ENCODE measurements at regions not wholly inside any gene's neighbourhood (a gene's known extent, or its start where the extent isn't known, plus 50 kb on each side); places are given as distances from the start of the nearest gene placed in this dataset.
A peak's percentile ranks its signal among the peaks of the same experiment; 100 is the strongest.

DNA sequence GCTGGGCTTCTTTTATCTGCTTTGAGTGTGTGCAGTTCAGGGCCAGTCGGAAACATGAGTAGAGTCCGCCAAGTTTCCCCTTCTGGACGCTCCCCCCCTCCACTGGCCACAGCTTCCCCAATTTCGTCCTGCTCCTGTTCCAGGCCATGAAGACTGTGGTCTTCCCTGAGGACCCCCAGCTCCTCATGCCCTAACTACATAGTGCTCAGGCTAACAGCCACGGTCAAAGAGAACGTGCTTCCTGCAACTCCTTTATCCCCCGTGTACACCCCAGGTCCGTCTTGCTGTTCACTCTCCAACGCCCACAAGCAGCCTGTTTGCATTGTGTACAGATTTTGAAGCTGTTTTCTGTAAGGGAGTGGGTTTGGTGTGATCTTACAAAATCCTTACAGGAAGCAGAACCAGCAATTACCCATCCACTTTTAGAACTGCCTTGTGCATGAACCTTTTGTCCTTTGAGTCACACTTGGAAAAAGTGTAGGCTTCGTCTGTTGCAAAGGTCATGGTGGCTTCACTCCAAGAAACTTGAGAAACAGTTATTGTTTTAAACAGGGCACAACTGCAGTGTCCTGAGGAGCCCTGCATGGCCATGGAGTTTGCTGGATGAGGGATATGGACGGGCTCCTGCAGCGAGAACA, 77.0 kb upstream of the FAM20C start:
- Histone ChIP-seq H3K27me3 (no peaks in the 10 kb centered on the region), H3K36me3 (no peaks in the 10 kb centered on the region), H3K4me3 (ENCODE audit: low read depth in 1 of 2, low read length in 1 of 2) (peak overlapping the region; percentile 42 to 47), H3K9me3 (no peaks in the 10 kb centered on the region), H3K27ac (peak overlapping the region; percentile 91), H3K4me1 (ENCODE audit: control insufficient read depth in 1 of 2, insufficient read depth in 1 of 2, low read depth in 1 of 2, low read length in 1 of 2) (peaks cover 75 to 76% of the 10 kb centered on the region in 2 experiments)
- TF ChIP-seq, protein P1, sequence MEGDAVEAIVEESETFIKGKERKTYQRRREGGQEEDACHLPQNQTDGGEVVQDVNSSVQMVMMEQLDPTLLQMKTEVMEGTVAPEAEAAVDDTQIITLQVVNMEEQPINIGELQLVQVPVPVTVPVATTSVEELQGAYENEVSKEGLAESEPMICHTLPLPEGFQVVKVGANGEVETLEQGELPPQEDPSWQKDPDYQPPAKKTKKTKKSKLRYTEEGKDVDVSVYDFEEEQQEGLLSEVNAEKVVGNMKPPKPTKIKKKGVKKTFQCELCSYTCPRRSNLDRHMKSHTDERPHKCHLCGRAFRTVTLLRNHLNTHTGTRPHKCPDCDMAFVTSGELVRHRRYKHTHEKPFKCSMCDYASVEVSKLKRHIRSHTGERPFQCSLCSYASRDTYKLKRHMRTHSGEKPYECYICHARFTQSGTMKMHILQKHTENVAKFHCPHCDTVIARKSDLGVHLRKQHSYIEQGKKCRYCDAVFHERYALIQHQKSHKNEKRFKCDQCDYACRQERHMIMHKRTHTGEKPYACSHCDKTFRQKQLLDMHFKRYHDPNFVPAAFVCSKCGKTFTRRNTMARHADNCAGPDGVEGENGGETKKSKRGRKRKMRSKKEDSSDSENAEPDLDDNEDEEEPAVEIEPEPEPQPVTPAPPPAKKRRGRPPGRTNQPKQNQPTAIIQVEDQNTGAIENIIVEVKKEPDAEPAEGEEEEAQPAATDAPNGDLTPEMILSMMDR (IDR thresholded peaks at IDR 0.05) = no peak

- Histone ChIP-seq H3K4me3 (ENCODE audit: low read depth in 1 of 2, low read length in 1 of 2) (peak overlapping the region in 1 of 2 experiments; percentile 47), H3K9me3 (no peaks in the 10 kb centered on the region), H3K27me3 (no peaks in the 10 kb centered on the region), H3K27ac (peak overlapping the region; percentile 91), H3K4me1 (ENCODE audit: control insufficient read depth in 1 of 2, insufficient read depth in 1 of 2, low read depth in 1 of 2, low read length in 1 of 2) (peaks cover 82 to 86% of the 10 kb centered on the region in 2 experiments), H3K36me3 (no peaks in the 10 kb centered on the region)
- TF ChIP-seq, protein P1 (IDR thresholded peaks at IDR 0.05) = no peak
Observed at GRCh38 chr7:116188-116981, 76.0 kb upstream of the FAM20C start.

- Histone ChIP-seq H3K36me3 (no peaks in the 10 kb centered on the region), H3K9me3 (no peaks in the 10 kb centered on the region), H3K27ac (peak overlapping the region; percentile 91), H3K4me1 (ENCODE audit: control insufficient read depth in 1 of 2, insufficient read depth in 1 of 2, low read depth in 1 of 2, low read length in 1 of 2) (peaks cover 78 to 80% of the 10 kb centered on the region in 2 experiments), H3K4me3 (ENCODE audit: low read depth in 1 of 2, low read length in 1 of 2) (peak overlapping the region; percentile 52 to 59), H3K27me3 (no peaks in the 10 kb centered on the region)
- TF ChIP-seq, protein P1 (IDR thresholded peaks at IDR 0.05) = no peak
Observed at GRCh38 chr7:117836-118614, 74.3 kb upstream of the FAM20C start.

DNA sequence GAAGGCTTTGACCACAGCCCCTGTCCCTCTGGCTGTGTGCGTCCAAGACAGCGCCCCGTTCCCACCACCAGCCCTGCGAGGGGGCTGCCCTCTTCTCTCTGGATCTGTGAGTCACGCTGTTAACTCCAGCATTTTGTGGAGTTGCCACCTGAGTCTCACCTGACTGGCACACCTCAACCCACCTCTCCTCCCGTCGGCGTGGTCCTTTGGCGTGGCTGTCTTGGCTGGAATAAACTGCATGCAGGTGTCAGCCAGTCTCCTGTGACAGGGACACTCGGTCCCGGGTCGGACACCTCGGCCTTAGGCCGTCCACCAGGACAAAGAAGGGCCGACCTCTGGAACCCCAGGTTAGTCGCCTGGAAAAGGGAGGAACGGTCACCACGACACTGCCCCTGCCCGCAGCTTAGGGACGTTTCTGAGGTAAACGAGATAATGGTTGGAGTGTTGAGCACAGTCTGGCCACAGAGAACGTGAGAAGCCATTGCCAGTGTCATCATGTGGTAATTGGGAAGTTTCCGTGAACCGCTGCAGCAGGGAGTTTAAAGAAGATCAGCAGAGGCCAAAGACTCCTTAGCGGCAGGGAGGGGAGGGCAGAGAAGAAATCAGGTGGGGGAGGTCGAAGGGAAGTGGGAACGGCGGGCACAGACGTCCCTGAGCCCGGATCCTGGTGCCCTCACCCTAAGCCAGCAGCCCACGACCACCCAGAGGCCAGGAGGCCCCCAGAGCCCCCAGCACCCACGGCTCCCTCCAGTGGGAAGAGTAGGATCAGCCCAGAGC, 73.6 kb upstream of the FAM20C start:
- Histone ChIP-seq H3K4me1 (ENCODE audit: control insufficient read depth in 1 of 2, insufficient read depth in 1 of 2, low read depth in 1 of 2, low read length in 1 of 2) (peaks cover 71 to 72% of the 10 kb centered on the region in 2 experiments), H3K4me3 (ENCODE audit: low read depth in 1 of 2, low read length in 1 of 2) (peak overlapping the region; percentile 52 to 59), H3K27ac (peak overlapping the region; percentile 91), H3K9me3 (no peaks in the 10 kb centered on the region), H3K36me3 (no peaks in the 10 kb centered on the region), H3K27me3 (no peaks in the 10 kb centered on the region)
- TF ChIP-seq, protein P1 (IDR thresholded peaks at IDR 0.05) = no peak
